Femur (tissue), 1 donor: ENCODE measurements at regions not wholly inside any gene's neighbourhood (a gene's known extent, or its start where the extent isn't known, plus 50 kb on each side); places are given as distances from the start of the nearest gene placed in this dataset.
"Not testable (repeated sequence)": the region's sequence is repeated elsewhere in the genome, so short reads cannot be mapped to it uniquely, and the experiment has no call there.

Source experiments
- DNase-seq: peaks from one replicate; pipeline ENCODE4 v3.0.0-alpha.2; 2017

DNA sequence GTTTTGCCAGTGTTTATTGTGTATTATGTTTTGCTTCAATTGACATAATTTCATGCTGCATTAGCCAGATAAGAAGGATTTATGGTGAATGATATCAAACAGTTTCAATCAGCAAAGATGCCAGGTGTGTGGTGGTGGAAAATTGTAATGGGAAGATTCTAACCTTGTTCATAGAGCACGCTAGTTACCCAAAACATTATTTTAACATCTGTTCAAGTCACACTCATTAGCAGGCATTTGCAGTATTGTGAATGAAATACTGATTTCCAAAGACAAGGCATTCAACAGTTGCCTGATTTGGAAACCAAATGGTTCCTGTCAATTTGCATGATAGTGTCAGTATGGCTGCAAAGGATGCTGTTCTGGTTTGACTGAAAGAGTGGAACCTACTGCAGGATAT is 129.7 kb downstream of the EPC1 start:
- DNase-seq, result no peak

DNA sequence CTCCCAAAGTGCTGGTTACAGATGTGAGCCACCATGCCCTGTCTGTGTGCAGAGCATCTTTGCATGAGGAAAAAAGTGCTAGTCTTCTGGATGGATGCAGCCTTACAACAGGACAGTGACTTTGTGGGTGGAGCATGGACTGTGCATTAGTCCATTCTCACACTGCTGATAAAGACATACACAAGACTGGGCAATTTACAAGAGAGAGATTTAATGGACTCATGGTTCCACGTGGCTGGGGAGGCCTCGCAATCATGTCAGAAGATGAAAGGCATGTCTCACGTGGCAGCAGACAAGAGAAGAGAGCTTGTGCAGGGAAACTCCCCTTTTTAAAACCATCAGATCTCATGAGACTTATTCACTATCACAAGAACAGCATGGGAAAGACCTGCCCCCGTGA is 133.1 kb downstream of the EPC1 start:
- not testable (repeated sequence) for DNase-seq

DNA sequence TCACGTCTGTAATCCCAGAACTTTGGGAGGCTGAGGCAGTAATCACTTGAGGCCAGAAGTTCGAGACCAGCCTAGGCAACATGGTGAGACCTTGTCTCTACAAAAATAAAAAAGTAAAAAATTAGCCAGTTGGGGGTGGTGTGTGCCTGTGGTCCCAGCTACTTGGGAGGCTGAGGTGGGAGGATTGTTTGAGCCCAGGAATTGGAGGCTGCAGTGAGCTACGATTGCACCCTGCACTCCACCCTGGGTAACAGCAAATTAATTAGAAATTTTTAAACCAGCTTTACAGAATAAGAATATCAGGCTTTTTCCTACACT is 136.0 kb downstream of the EPC1 start:
- DNase-seq, result no peak

DNA sequence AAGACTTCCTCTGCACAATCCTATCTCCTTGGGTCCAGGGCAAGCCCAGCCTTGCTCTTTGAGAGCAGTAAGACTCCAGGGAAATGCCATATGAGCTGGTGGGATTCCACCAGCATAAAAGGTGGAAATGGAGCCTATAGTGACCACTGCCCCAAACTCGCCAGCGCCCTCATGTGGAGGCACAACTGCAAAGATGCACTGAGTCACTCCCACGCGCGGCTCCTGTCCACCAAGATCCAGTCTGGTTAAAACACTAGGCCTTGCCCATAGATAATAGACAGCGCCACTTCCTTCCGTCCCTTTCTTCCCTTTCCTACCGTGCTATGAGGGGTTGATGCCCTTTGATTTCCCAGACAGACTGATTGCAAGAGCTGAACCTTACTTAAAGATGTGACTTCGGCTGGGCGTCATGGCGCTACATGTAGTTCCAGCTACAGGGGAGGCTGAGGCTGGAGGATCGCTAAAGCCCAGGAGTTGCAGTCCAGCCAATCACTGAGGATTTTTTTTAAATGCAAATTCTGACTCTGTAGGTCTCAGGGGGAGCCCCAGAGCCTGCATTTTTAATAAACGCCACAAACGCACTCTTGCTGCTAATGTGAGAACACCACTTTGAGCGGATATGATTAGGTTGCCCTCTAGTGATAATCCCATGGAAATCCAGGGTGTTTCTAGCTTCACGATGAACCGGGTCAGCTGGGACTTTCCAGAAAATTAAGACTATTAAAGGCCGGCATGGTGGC is 136.5 kb downstream of the EPC1 start:
- DNase-seq, result no peak

DNA sequence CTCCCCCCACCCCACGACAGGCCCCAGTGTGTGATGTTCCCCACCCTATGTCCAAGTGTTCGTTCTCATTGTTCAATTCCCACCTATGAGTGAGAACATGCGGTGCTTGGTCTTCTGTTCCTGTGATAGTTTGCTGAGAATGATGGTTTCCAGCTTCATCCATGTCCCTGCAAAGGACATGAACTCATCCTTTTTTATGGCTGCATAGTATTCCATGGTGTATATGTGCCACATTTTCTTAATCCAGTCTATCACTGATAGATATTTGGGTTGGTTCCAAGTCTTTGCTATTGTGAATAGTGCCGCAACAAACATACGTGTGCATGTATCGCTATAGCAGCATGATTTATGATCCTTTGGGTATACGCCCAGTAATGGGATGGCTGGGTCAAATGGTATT is 139.0 kb downstream of the EPC1 start:
- not testable (repeated sequence) for DNase-seq

DNA sequence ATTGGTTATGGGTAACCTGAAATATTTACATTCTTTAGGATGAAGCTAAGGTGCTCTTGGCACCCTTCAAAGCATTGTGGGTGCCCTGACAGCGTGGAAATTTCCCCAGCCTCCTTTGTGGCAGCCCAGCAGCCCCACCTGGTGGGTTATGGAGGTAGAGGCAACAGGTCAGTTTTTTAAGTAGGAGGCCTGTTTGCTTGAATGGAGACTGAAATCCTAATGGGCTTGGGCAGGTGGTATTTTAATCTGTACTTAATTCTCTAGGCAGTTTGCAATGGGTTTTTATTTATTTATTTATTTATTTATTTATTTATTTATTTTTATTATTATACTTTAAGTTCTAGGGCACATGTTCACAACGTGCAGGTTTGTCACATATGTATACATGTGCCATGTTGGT is 139.4 kb downstream of the EPC1 start:
- peak; percentile 40 for DNase-seq

DNA sequence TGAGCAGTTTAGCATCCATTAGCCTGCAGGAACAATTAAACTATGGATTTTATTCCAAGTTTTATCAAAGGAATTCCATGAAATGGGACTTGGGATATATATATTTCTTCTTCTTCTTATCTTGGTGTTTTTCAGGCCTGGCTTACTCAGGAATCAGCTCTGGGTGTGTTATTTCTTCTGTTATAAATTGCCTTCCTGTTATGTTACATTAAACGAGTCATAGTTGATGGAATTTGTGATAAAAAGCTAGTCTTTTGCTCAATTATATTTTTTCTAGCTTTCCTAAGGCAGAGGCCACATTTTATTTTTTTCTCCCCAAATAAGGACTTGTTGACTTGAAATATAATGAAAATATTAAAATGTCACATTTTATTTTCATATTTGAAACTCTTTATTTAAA is 141.3 kb downstream of the EPC1 start:
- DNase-seq, result no peak

DNA sequence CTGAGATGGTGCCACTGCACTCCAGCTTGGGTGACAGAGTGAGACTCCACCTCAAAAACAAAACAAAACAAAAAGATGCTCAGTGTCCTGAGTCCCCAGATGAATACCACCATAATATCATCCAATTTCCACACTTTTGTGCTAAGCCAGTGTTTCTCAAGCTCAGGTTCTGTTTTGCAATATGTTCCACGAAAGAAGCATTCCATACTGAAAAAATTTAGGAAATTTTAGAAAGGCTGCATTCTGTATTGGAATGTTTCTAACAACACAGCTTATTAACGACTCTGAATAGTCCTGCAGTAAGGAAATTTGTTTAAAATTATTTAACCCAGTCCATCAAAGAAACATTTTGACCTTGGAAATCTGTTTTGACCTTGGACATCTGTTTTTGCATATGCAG is 142.4 kb downstream of the EPC1 start:
- no peak for DNase-seq

DNA sequence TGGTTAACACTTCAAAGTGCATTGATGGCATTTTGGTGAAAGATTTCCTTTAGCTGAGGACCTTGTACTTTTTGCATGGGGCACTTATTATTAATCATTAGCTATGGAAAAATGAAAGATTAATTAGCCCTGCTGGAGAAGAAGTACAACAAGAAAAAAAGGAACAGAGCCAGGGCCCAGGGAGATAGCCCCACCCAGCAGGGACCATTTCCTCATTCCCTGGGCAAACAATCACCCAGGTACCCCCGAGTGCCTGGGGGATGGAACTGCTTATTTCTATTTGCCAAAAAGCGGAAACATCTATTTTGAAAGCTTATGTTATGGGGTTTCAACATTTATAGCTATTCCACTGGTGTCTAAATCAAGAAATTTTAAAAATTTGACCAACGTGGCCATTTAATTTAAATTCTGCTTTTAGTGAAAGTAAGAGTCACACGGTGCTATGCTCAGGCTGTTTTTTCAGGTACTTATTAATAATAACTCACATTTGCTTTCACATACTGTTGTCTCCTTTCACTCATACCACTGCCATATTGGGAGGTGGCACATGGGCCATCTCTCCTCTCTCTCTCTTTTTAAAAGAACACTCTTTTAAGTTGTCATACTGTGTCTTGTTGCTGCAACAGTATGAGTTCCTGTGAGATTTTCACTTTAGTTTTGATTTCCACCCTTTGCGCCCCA is 143.6 kb upstream of the KIF5B start:
- no peak for DNase-seq

DNA sequence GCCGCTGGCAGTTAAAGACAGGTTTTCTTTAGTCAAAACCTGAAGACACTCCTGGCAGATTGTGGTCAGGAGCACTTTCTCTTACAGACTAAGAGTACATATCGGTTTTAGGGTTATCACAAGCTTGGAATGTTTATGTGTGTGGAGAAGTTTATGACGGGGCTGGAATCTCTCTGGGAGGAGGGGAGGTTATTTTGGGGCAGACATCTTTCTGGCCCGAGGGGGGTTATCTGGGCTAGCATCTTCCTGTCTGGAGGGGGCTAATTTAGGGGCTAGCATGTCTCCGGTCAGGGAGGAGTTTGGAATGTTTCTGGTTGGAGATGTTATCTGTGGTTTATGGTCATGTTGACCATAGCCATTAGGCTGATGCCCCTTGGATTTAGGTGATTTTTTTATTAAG is 141.2 kb upstream of the KIF5B start:
- no peak for DNase-seq

DNA sequence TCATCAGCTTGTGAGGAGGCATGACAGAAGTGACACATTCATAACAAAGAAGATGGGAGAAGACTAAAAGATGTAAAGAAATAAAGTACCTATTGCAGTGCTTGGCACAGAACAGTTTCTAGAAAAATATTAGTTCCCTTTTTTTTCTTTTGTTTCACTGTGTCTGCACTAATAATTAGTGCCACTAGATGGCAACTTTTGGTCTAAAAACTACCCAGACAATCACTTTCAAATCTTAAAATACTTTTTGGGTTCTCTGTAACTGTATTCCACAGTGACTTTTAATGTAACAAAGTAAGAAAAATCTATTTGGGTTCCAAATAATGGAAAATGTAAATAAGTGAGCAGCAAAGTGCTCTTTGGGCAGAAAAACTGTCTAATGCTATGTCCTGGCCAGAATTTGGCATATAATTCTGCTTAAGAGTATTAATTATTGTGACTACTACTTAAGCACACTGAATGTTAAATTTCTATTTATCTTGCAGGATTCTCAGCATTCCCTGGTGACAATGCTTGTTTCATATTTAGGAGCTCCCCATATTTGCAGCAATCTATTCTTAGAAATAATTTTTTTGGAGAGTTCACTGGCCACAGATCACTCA is 134.8 kb upstream of the KIF5B start:
- no peak for DNase-seq

DNA sequence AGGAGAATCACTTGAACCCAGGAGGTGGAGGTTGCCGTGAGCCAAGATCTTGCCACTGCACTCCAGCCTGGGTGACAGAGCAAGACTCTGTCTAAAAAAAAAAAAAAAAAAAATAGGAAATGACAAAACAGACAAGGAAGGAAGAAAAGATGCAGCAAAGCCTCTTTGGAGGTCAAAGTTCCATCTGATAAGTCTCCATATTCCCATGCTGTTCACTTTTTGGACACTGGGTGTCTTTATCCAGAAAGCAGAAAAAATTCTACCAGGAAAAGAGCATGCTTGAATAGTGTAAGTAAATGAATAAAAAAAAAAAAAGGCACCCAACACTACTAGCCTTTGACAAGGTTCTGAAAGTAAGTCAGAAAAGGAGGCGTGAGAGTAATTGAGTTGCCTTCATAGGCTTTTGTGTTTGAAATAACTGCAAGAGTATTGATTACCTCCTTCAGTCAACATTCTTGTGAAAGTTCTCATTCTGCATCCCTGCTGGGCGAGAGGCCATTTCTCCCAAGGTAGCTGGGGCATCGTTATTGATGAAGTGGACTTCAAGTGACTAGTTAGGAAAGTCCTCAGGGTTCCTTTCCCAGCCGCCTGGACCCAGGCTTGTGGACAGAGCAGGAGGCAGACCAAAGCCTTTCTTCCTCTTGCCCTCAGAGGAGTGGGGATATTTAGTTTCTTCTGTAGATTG is 133.3 kb upstream of the KIF5B start:
- DNase-seq, result no peak

DNA sequence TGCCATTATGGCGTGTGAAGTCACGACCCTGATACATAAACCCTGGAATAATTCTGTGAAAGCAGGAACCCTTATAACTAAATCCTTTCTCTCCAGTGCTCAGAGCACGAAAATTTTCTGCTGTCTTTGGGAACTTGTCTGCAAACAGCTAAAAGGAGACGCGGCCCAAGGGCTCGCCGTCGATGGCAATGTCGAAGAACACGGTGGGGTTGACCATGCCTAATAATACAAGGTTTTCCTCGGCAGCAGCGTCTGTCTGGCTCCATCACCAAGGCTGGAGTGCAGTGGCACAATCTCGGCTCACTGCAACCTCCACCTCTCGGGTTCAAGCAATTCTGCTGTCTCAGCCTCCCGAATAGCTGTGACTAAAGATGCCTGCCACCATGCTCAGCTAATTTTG is 132.4 kb upstream of the KIF5B start:
- DNase-seq, result not testable (repeated sequence)

DNA sequence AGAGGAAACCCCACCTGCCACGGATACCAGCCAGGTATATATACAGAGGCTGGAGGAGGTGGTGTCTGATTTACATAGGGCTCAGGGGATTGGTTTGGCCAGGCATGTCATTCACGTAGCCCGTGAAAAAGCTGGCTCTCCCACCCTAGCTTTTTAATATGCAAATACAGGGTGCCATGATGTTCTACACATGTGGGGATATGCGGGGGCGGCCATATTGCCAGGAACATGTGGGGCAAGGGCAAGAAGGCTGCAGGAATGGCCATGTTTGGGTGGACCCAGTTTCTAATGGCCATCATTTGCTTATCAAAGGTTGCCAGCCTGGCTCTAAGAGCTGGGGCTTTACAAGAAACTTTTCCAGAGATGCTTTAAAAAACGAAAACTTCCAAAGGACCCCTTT is 131.5 kb upstream of the KIF5B start:
- DNase-seq, result no peak

DNA sequence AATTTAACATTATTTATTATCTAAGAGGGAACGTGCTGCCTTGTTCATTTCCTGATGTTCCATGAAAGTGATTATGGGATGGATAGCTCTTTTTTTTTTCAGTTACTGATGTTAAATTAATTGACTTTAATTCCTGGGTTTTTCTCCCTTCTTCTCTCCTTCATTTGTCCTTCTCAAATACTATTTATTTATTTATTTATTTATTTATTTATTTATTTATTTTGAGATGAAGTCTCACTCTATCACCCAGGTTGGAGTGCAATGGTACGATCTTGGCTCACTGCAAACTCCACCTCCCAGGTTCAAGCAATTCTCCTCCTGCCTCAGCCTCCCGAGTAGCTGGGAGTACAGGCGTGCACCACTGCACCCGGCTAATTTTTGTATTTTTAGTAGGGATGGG is 127.4 kb upstream of the KIF5B start:
- not testable (repeated sequence) for DNase-seq

DNA sequence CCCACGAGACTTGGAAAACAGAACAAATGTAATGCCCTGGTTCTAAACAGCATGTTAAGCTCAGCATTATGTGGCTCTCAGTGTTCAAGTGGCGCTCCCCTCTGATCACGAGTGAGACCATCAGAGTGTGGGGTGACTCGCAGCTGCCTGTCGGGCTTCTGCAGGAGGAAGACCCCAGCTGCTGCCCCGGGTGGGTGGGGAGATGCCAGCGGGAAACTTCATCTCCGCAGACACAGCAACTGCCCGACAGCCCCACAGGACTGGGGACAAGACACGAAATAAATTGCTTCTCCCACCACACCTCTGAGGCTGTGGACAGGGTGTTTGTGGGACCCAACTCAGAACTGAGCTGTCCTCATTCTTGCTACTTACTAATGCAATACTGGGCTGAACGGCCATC is 126.3 kb upstream of the KIF5B start:
- DNase-seq, result no peak

DNA sequence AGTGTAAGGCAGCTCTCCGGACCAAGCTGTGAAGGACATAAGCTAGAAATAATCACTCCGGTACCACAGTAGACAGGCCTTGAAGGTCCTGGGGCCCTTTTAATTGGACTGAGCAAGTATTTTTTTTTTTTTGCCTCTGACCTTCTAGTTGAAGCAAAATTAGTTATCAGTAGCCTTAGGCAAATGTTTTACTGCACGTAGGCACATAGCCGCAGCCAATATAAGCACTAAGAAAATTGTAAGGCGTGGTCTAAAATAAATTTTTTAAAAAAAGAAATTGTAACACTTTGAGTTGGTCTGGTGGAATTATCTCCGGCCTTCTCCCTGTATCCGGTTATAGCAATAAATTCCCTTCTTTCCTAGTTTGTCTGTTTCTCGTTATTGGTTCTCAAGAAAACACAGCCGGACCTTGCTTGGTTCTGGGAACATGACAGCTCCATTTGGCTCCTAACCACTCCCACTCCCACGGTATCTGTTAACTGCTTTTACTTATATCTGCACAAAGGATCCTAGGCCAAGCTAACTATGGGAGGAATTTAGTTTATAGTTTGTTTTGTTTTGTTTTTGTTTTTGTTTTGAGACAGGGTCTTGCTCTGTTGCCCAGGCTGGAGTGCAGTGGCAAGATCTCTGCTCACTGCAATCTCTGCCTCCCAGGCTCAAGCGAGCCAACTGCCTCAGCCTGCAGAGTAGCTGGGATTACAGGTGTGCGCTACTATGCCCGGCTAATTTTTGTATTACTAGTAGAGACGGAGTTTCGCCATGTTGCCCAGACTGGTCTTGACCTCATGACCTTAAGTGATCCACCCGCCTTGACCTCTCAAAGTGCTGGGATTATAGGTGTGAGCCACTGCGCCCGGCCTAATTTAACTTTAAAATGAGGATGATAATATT is 124.4 kb upstream of the KIF5B start:
- no peak for DNase-seq

DNA sequence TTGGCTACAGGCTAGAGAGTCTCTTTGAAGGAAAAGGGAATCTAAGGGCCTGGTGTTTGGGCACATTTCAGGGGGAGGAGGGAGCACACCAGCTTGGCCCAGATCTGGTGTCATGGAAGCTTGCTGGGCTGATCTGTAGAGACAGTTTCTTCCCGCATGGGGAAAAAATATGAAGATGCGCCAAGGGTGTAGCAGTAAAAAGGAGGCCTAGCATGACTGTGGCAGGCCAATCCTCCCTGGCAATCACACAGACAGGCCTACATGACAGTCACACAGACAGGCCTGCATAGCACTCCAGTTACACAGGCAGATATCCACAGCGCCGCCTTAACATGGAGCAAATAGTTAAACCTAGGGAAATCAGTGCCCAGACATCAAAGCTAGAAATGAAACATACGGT is 123.6 kb upstream of the KIF5B start:
- no peak for DNase-seq

DNA sequence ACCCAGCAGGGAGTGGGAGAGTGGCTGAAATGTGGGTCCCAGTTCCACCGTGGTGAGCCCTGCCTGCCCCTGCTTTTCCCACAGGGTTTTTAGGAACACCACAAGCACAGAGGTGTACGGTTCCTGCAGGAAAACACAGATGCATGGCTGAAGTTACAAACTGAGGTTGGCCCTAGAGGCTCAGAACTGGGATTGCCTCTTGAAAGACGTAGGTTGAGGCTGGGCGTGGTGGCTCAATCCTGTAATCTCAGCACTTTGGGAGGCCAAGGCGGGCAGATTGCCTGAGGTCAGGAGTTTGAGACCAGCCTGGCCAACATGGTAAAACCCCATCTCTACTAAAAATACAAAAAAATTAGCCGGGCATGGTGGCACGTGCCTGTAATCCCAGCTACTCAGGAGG is 121.4 kb upstream of the KIF5B start:
- DNase-seq, result not testable (repeated sequence)

DNA sequence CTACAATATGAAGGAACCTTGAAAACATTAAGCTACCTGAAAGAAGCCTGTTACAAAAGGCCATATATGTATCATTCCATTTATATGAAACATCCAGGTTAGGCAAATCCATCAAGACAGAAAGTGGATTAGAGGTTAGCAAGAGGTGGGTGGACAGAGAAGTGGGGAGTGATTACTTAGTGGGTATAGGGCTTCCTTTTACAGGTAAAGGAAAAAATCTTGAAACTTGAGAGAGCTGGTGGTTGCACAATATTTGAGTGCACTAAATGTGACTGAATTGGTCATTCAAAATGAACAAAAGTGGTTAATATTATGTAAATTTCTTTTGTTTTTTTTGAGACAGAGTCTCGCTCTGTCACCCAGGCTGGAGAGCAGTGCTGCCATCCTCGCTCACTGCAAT is 119.4 kb upstream of the KIF5B start:
- no peak for DNase-seq

DNA sequence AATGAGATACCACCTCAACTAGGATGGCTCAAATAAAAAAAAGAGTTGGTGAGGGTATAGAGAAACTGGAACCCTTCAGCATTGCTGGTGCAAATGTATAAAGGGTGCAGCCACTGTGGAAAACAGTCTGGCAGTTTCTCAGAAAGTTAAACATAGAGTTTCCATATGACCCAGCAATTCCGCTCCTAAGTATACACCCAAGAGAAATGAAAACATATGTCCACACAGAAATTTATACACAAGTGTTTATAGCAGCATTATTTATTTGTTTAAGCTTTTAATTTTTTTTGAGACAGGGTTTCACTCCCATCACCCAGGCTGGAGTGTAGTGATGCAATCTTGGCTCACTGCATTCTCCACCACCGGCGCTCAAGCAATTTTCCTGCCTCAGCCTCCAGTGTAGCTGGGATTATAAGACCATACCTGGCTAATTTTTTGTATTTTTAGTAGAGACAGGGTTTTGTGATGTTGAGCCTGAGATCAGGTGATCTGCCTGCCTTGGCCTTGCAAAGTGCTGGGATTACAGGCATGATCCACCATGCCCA is 118.2 kb upstream of the KIF5B start:
- DNase-seq, result no peak

DNA sequence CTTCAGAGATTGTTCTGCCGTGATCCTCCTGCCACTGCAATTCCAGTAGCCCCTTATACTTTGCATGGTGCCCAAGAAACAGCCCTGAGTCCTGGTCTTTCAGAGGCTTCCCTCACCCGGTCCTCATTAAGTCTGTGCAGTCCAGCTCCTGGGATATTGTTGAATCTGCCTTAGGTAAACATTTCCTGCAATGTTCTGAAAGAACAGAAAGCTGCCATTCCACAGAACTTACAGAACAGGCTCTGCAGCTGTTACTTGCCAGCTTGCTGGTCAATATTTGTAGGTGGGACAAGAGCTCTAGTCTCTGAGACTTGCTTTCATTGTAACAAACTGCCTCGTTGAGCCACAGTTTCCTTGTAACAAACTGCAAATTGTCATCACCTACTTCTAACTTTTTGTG is 115.0 kb upstream of the KIF5B start:
- no peak for DNase-seq

DNA sequence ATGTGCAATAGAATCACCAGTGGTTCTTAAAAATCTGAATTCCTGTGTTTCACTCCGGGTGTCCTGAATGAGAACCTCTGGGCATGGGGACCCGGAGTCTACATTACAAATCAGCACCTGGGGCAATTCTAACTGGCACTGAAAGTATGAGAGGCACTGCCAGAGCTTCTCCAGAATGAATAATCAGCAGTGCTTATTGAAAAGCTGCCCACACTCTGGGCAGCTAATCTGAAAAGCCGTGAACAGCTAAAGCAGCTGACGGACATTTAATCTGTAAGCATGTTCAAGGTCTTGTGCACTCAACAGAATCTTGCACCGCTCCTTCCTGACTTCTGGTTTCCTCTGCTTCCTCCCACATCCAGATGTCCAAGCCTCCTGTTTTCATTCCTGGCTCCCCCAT is 113.3 kb upstream of the KIF5B start:
- DNase-seq, result no peak
